H9 (cell line): ENCODE measurements at regions not wholly inside any gene's neighbourhood (a gene's known extent, or its start where the extent isn't known, plus 50 kb on each side); places are given as distances from the start of the nearest gene placed in this dataset.

Experiments used
- DNase-seq: peaks from one replicate; pipeline ENCODE4 v3.0.0-alpha.2; 2017
- H2AFZ ChIP-seq: one replicate; pipeline ENCODE4 v1.6.1; 2013; ENCODE audit warnings: mild to moderate bottlenecking, low read length, control low read depth, moderate library complexity
- H2AK5ac ChIP-seq: 2 replicates; pipeline ENCODE4 v1.6.1; 2013; ENCODE audit warnings: low read length, control low read depth, mixed read lengths; ENCODE audit not compliant: insufficient read length
- H2BK120ac ChIP-seq: one replicate; pipeline ENCODE4 v1.6.1; 2013; ENCODE audit warnings: low read depth, mild to moderate bottlenecking, low read length, control low read depth, inconsistent platforms; ENCODE audit not compliant: poor library complexity, severe bottlenecking
- H2BK12ac ChIP-seq: 2 replicates; pipeline ENCODE4 v1.6.1; 2013; ENCODE audit warnings: low read length, control low read depth, mixed read lengths, low read depth; ENCODE audit not compliant: insufficient read length
- H2BK15ac ChIP-seq: 2 replicates; pipeline ENCODE4 v1.6.1; 2013; ENCODE audit warnings: low read depth, low read length, control low read depth
- H2BK20ac ChIP-seq: one replicate; pipeline ENCODE4 v1.6.1; 2013; ENCODE audit warnings: low read depth, mild to moderate bottlenecking, low read length, control low read depth, inconsistent platforms; ENCODE audit not compliant: poor library complexity, severe bottlenecking
- H2BK5ac ChIP-seq: 2 replicates; pipeline ENCODE4 v1.6.1; 2013; ENCODE audit warnings: low read length, control low read depth, mixed read lengths; ENCODE audit not compliant: insufficient read length
- H3K14ac ChIP-seq: 2 replicates; pipeline ENCODE4 v1.6.1; 2013; ENCODE audit warnings: low read length, control low read depth; ENCODE audit not compliant: insufficient read depth
- H3K18ac ChIP-seq: 2 replicates; pipeline ENCODE4 v1.6.1; 2013; ENCODE audit warnings: low read depth, mild to moderate bottlenecking, mixed read lengths, low read length, control low read depth; ENCODE audit not compliant: insufficient read length
- H3K23ac ChIP-seq: 2 replicates; pipeline ENCODE4 v1.6.1; 2013; ENCODE audit warnings: low read length, control low read depth, mixed read lengths, low read depth; ENCODE audit not compliant: insufficient read length
- H3K23me2 ChIP-seq: 2 replicates; pipeline ENCODE4 v1.6.1; 2013; ENCODE audit warnings: low read depth, mild to moderate bottlenecking, mixed read lengths, low read length, control low read depth; ENCODE audit not compliant: insufficient read length, poor library complexity, severe bottlenecking
- H3K27ac ChIP-seq: 2 replicates; pipeline ENCODE4 v1.5.1; 2013; ENCODE audit warnings: low read length, control low read depth, mixed read lengths, low read depth; ENCODE audit not compliant: insufficient read length
- H3K27me3 ChIP-seq: 2 replicates; pipeline ENCODE4 v1.6.1; 2013; ENCODE audit warnings: low read length, control low read depth, inconsistent platforms; ENCODE audit not compliant: insufficient read depth
- H3K4ac ChIP-seq: 2 replicates; pipeline ENCODE4 v1.6.1; 2013; ENCODE audit warnings: low read depth, mild to moderate bottlenecking, control low read depth, inconsistent platforms, low read length, moderate library complexity
- H3K4me1 ChIP-seq: 2 replicates; pipeline ENCODE4 v1.6.1; 2013; ENCODE audit warnings: low read length, control low read depth, inconsistent platforms; ENCODE audit not compliant: insufficient read depth
- H3K4me2 ChIP-seq: 2 replicates; pipeline ENCODE4 v1.6.1; 2013; ENCODE audit warnings: low read length, control low read depth, mixed read lengths; ENCODE audit not compliant: insufficient read length, insufficient read depth
- H3K56ac ChIP-seq: 2 replicates; pipeline ENCODE4 v1.6.1; 2013; ENCODE audit warnings: low read depth, mild to moderate bottlenecking, mixed read lengths, low read length, control low read depth; ENCODE audit not compliant: insufficient read length
- H3K79me1 ChIP-seq: 2 replicates; pipeline ENCODE4 v1.6.1; 2013; ENCODE audit warnings: low read depth, mild to moderate bottlenecking, moderate library complexity, low read length, control low read depth, inconsistent platforms; ENCODE audit not compliant: insufficient read depth, poor library complexity, severe bottlenecking
- H3K79me2 ChIP-seq: 2 replicates; pipeline ENCODE4 v1.6.1; 2013; ENCODE audit warnings: low read length, control low read depth, inconsistent platforms; ENCODE audit not compliant: insufficient read depth
- H3K9ac ChIP-seq: 2 replicates; pipeline ENCODE4 v1.6.1; 2013; ENCODE audit warnings: low read length, control low read depth, mixed read lengths; ENCODE audit not compliant: insufficient read length; ENCODE audit errors: extremely low read depth
- H3K9me3 ChIP-seq: one replicate; pipeline ENCODE4 v1.6.1; 2013; ENCODE audit warnings: low read depth, low read length, inconsistent platforms; ENCODE audit not compliant: control insufficient read depth
- H3T11ph ChIP-seq: one replicate; pipeline ENCODE4 v1.6.1; 2013; ENCODE audit warnings: mild to moderate bottlenecking, low read length, control low read depth, inconsistent platforms
- H4K20me1 ChIP-seq: one replicate; pipeline ENCODE4 v1.6.1; 2013; ENCODE audit not compliant: control insufficient read depth, insufficient read length, insufficient read depth
- H4K5ac ChIP-seq: 2 replicates; pipeline ENCODE4 v1.6.1; 2013; ENCODE audit warnings: low read depth, mild to moderate bottlenecking, mixed read lengths, low read length, control low read depth; ENCODE audit not compliant: insufficient read length
- H4K8ac ChIP-seq: replicated peaks from 2 replicates; pipeline ENCODE4 v1.6.1; 2013; ENCODE audit warnings: low read length, control low read depth, mixed read lengths, low read depth; ENCODE audit not compliant: insufficient read length
- H4K91ac ChIP-seq: 2 replicates; pipeline ENCODE4 v1.6.1; 2013; ENCODE audit warnings: low read depth, mild to moderate bottlenecking, moderate library complexity, mixed read lengths, low read length, control low read depth; ENCODE audit not compliant: insufficient read length
- H3K27ac Mint-ChIP-seq, 3 experiments: 2 replicates in 2 of 3; 3 replicates in 1 of 3; pipeline ENCODE4 v1.8.0; 2020 to 2021; ENCODE audit warnings: mixed read lengths in 3 of 3, mild to moderate bottlenecking in 1 of 3, moderate library complexity in 1 of 3
- H3K27me3 Mint-ChIP-seq: 2 replicates; pipeline ENCODE4 v1.8.0; 2021; ENCODE audit warnings: low read depth, mild to moderate bottlenecking, moderate library complexity, mixed read lengths
- H3K36me3 Mint-ChIP-seq, 3 experiments: 2 replicates in 2 of 3; 3 replicates in 1 of 3; pipeline ENCODE4 v1.8.0; 2020 to 2021; ENCODE audit warnings: low read depth in 3 of 3, mixed read lengths in 3 of 3; ENCODE audit not compliant: insufficient read depth in 1 of 3
- H3K4me1 Mint-ChIP-seq, 2 experiments: 2 replicates each; pipeline ENCODE4 v1.8.0; 2020; ENCODE audit warnings: mixed read lengths in 2 of 2
- H3K4me3 Mint-ChIP-seq, 2 experiments: 2 replicates in 1 of 2; 3 replicates in 1 of 2; pipeline ENCODE4 v1.8.0; 2020 to 2021; ENCODE audit warnings: mild to moderate bottlenecking in 2 of 2, mixed read lengths in 2 of 2, moderate library complexity in 1 of 2
- H3K9me3 Mint-ChIP-seq, 2 experiments: 2 replicates in 1 of 2; 3 replicates in 1 of 2; pipeline ENCODE4 v1.8.0; 2020; ENCODE audit warnings: mild to moderate bottlenecking in 2 of 2, mixed read lengths in 2 of 2, moderate library complexity in 1 of 2
- WGBS: extraction: QIAGEN DNeasy Blood & Tissue Kit; methylation state at CpG from one replicate; pipeline ENCODE4 v1.1.7; 2013; ENCODE audit warnings: missing lambda C conversion rate, low lambda C conversion rate, mixed read lengths; ENCODE audit not compliant: insufficient read length; ENCODE audit errors: extremely low coverage; 5-methylcytosine and 5-hydroxymethylcytosine counted together
- TF ChIP-seq, protein P1 (sequence below): fragments of 200-600 bp; sonication (generic); conservative IDR thresholded peaks from 3 replicates; pipeline ENCODE4 v1.8.0; 2021; ENCODE audit warnings: antibody characterized with exemption, mild to moderate bottlenecking

DNA sequence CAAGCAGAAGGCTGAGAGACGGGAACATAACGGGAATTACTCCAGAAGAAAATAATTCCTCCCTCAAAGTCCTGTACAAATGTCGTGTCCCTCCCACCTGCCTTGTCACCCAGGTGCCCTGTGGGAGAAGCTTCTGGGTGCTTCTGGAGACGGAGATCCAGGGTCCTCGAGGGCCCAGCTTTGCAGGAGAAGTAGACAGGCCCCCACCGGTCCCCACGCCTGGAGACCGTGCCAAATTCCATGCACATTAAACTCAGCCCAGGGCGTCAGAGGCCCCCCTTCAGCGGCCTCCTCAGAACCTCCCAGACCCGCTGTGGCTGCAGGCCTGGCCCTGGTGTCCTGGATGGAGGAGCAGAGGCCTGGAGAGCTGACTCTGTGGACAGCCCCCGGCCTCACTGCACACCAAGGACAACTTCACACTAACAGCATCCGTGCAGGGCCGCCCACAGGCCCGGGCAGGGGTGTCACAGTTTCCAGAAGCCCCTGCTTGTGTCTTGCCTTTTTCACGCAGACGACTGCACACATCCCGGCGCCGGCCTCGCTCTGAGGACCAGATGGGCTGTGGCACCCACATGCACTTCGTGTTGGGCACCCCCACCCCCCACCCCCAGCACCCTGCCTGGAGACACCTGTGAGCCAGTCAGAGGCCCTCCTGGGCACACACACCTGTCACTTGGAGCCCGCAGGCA, 734.3 kb downstream of the BRD1 start:
- Histone ChIP-seq H4K8ac (no peak overlapping the region), H4K20me1 (no peaks in the 10 kb centered on the region), H3K4ac (no peak overlapping the region), H3K23ac (no peak overlapping the region), H3K23me2 (no peaks in the 10 kb centered on the region), H3K27ac (no peak overlapping the region), H3K18ac (no peak overlapping the region), H2AK5ac (no peak overlapping the region), H3K14ac (no peak overlapping the region), H3K27me3 (no peaks in the 10 kb centered on the region), H2BK15ac (no peak overlapping the region), H2BK120ac (no peak overlapping the region), H3K56ac (no peak overlapping the region), H3K9me3 (no peaks in the 10 kb centered on the region), H3T11ph (no peak overlapping the region), H2BK20ac (no peak overlapping the region), H2BK12ac (no peak overlapping the region), H3K4me1 (no peaks in the 10 kb centered on the region), H2BK5ac (no peak overlapping the region), H3K9ac (no peak overlapping the region), H3K79me2 (no peaks in the 10 kb centered on the region), H3K79me1 (no peaks in the 10 kb centered on the region), H4K5ac (no peak overlapping the region), H4K91ac (no peak overlapping the region), H3K4me2 (no peak overlapping the region), H2AFZ (no peak overlapping the region)
- TF ChIP-seq, protein P1, sequence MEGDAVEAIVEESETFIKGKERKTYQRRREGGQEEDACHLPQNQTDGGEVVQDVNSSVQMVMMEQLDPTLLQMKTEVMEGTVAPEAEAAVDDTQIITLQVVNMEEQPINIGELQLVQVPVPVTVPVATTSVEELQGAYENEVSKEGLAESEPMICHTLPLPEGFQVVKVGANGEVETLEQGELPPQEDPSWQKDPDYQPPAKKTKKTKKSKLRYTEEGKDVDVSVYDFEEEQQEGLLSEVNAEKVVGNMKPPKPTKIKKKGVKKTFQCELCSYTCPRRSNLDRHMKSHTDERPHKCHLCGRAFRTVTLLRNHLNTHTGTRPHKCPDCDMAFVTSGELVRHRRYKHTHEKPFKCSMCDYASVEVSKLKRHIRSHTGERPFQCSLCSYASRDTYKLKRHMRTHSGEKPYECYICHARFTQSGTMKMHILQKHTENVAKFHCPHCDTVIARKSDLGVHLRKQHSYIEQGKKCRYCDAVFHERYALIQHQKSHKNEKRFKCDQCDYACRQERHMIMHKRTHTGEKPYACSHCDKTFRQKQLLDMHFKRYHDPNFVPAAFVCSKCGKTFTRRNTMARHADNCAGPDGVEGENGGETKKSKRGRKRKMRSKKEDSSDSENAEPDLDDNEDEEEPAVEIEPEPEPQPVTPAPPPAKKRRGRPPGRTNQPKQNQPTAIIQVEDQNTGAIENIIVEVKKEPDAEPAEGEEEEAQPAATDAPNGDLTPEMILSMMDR = no peak
- no peak overlapping the region for H3K4me3 Mint-ChIP-seq
- H3K9me3 Mint-ChIP-seq = peaks cover 4% of the 10 kb centered on the region in 2 experiments; a peak in 3 of 5 replicates
- no peak for DNase-seq
- 0 out of 4 replicates have a peak, but pooled peaks cover 0 to 3% of the 10 kb centered on the region in 2 experiments for H3K4me1 Mint-ChIP-seq
- peaks cover 1% of the 10 kb centered on the region; the same call in 1 of the 2 replicates for H3K27me3 Mint-ChIP-seq
- H3K27ac Mint-ChIP-seq = no peak overlapping the region
- no peaks in the 10 kb centered on the region; a peak in 1 of 7 replicates for H3K36me3 Mint-ChIP-seq
- WGBS = no CpG with 5 or more reads among the region's 23 CpGs
